ENCODE measurements at regions not wholly inside any gene's neighbourhood (a gene's known extent, or its start where the extent isn't known, plus 50 kb on each side); places are given as distances from the start of the nearest gene placed in this dataset.

DNA sequence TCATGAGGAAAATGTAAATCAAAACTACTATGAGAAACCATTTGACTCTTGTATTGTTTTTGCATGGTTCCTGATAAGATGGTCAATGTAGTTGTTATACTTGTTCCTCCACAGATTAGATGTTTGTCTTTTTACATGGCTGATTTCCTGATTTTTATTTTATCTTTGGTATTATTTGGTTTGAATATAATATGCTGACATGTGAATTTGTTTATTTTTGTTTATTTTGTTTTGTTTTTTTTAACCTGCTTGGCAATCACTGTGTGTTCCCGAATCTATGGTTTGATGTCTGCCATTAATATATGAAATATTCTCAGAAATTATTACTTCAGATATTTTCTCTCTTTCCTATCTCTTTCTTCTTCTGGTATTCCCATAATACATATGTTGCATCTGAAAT, 899.5 kb upstream of the ADGRB3 start:
- TF ChIP-seq CREB1 (IDR thresholded peaks at IDR 0.05) (no peak), TAF1 (IDR thresholded peaks at IDR 0.05; ENCODE audit: low read depth, low read length) (no peak)

Data from H1 (cell line).